NK-92 treated with Interleukin-12 subunit alpha and Interleukin-12 subunit beta, amount 100 ng/mL, for 24 hours (cell line): ENCODE measurements at regions not wholly inside any gene's neighbourhood (a gene's known extent, or its start where the extent isn't known, plus 50 kb on each side); places are given as distances from the start of the nearest gene placed in this dataset.

ENCODE experiments used
- DNase-seq: peaks from one replicate; lab custom pipeline; 2025; lab: John Stamatoyannopoulos, UW

- no peak for DNase-seq
Observed at GRCh38 chr5:89275066-89275855, 392.3 kb upstream of the MEF2C start.

DNA sequence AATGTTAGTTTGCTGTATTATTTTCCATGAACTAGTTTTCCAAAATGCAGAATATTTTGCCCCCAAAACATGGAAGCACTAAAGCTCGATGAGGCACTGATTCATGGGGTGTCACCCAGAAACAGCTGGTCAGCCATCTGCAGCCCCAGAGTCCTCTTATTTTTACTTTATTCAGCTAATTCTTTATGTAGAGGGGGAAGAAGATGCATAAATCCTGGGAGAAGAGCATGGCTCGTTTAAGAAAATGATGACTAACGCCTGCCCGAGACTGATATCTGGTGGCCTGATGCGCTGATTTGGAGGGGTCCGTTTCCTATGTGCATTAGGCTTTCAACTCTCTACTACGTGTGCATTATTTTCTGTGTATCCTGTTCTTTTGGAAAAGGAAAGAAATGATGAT lies 390.3 kb upstream of the MEF2C start:
- no peak for DNase-seq

GRCh38 chr5:89270901-89271300 lies 387.9 kb upstream of the MEF2C start:
- DNase-seq, result no peak

GRCh38 chr5:89269721-89270120 lies 386.7 kb upstream of the MEF2C start:
- no peak for DNase-seq

DNA sequence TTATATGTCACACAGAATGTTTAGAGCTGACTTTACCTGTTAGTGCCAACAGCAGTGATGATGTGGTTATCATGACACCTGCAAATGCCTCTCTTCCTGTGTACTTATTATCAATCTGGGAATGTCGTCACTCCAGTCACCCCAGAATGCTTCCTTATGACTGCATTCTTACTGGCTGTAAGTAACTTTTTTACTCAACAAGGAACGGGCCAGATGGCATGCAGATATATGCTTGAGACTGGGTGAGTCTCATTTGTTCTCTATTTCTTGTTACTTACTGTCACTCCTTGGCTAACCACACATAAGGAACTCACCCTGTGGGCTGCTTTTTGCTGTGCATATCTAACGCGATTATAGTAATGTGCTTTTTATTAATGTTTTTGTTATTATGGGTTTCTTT lies 385.5 kb upstream of the MEF2C start:
- no peak for DNase-seq

DNA sequence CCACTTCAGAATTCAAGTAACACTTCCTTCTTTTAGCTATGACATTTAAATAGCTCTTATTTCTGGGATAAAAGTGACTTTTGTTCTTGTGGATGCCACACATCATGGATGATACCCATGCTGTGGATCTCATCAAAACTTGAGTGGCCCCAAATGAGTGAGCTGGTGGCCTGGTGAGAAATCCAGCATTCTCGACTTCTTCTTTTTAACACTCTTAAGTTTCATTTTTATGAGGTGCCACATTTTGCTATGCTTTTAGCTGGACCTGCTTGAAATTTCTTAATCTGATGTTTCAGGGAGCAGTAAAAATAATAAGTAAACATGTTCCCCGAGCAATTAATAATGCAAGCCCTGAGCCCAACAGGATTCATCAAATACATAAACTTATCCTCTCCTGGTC lies 384.8 kb upstream of the MEF2C start:
- DNase-seq, result no peak

- no peak for DNase-seq
Observed at GRCh38 chr5:89265511-89266179, 382.7 kb upstream of the MEF2C start.

DNA sequence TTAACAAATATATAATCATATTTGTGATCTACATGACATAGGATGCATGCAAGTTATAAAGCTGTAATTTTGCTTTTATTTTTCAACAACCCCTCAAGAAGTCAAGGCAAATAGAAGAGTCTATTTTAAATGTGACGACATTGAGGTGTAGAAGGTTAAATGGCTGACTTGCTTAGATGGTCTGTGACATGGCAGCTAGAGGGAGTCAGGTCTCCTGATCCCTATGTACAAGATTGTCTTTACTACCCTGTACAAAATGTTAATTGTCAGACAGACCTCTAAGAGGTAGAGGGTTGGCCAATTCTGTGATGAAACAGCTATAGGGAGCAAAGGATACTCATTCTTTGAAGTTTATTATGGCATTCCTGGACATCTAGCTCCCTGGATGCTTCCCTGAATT lies 380.9 kb upstream of the MEF2C start:
- DNase-seq, result no peak

GRCh38 chr5:89262030-89262429 lies 379.0 kb upstream of the MEF2C start:
- no peak for DNase-seq

- no peak for DNase-seq
Observed at GRCh38 chr5:89260254-89260653, 377.3 kb upstream of the MEF2C start.

DNA sequence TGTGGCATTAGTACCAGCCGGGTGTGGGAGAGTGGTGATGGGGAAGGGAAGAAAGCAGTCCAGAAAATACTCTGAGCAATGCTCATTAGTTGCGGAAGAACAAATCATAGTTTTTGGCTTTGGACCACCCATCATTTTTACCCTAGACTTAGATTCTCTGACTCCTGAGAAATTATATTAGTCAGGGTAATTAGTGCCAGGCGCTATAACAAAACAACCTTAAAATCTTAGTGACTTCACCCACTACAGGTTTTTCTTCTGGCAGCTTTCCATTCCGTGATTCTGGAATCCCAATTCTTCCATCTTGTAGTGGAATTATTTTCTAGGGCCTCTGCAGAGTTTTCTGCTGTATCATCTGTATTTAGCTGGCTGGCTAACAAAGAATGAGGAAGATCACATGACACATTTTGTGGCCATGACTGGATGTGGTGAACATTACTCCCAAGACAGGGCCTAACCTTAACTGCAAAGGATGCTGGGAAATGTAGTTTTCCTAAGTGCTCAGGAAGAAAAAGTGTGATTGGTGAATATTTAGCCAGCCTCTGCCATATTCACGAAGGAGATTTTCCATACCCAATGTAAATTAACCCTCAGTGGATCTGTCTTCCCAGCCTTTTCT lies 373.0 kb upstream of the MEF2C start:
- no peak for DNase-seq

DNA sequence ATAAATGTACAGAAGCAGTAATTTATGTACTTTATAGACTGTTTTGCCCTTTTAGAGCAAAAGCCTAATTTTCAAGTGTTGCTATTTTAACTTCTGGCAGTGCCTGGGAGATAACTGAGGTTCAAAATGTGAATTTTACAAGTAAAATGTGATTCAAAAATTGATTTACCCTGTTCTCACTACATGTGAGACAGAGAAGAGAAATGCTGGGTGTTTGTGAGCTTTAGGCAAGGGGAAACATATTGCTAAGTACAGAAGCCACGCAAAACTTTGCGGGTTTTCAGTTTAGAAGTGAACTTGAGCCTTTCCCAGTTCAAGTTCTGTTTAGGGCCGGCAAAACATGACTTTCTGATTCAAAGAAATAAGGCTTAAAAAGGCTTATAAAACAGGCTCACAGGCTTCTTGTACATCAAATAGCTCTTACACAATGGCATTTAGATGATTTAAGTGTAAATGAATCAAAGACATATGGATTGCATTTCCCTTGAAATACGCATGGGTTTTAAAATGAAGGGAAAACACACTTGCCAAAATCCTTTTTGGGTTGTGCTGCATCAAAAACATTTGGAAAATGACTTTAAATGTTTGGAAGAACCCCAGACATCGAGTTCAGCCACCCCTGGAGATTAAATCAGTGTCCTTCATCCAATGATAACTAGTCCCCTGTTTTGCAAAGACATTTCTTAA lies 370.8 kb upstream of the MEF2C start:
- no peak for DNase-seq

DNA sequence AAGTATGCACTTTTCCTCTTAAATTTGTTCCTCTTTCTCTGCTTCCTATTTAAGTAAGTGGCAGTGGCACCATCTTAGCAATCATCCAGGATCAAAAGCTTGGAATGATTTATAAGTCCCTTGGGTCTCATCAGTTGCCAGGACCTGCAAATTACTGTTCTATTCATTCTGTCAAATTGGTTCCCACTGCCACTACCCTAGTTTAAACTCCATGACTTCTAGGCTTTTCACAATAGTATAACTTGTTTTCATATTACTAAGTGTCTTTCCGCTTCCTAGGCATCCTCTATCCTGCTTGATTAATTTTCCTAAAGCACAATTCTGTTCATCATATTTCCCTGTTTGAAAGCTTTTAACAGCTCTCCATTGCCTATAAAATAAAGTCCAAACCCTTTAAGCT lies 363.9 kb upstream of the MEF2C start:
- DNase-seq, result no peak

DNA sequence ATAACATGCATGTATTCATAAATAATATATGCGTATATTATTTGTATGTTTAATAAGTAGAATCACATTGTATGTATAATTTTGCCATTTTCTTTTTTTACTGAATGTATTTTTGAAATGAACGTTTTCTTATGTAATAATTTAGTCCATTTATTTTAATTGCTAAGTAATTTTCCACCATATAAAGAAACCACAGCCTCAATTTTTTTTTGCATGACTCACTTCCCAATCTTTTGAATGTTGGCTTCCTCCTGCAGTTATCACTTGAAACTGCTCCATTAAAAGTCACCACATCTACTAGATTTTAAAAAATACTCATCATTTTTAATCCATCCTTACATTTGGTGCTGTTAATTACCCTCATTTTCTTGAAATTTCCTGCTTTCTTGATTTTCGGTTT lies 363.3 kb upstream of the MEF2C start:
- DNase-seq, result no peak

- no peak for DNase-seq
Observed at GRCh38 chr5:89243611-89244010, 360.6 kb upstream of the MEF2C start.

- no peak for DNase-seq
Observed at GRCh38 chr5:89241186-89241585, 358.2 kb upstream of the MEF2C start.

- DNase-seq, result no peak
Observed at GRCh38 chr5:89236900-89237299, 353.9 kb upstream of the MEF2C start.

DNA sequence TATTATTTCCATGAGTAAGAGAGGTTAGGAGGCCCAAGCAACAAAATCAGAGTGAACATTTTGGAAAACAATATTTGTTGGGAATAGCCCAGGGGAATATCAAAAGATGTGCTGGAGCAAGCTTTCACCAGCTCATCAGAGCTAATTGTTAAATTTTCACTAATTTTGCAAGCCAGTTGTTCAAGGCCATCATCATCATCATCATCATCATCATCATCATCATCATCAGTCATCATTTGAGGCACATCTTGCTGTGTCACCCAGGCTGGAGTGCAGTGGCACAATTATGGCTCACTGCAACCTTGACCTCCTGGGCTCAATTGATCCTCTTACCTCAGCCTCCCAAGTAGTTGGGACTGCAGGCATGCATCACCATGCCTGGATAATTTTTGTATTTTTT lies 350.5 kb upstream of the MEF2C start:
- no peak for DNase-seq

DNA sequence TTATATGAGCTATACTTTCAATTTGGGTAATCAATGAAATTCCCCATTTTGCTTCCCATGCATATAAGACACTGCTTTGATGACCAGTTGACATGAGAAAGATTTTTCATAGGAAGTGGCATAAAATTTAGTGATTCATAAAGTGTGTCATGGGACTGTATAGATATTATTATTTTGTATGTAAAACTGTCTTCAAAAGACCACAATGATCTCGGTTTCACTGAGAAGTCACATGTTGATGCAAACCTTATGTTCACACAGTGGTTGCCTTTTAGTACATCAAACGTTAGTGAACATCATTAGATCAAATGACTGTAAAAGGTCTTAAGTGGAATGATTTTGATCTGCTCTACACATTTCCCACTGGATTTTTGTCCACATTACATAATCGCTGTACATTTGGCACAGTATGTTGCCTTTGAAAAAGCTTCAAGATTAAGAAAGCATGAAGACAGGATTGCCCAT lies 349.2 kb upstream of the MEF2C start:
- DNase-seq, result no peak

DNA sequence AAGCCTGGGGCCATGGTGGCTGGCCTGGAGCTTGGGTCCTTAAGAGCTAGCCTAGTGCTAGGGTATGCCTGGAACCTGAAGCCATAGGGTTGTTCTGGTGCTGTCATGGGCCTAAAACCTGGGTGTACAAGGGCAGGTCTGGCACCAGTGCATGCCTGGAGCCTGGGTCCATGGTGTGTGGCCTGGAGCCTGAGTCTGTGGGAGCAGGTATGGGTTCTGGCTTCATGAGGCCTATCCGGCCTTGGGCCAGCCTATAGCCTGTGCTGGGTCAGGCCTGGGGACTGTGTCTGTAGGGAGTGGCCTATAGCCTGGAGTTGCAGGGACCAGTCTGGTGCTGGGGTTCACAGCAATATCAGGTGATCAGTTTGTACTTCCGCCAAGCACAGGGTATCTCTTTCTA lies 347.2 kb upstream of the MEF2C start:
- no peak for DNase-seq

- DNase-seq, result no peak
Observed at GRCh38 chr5:89229331-89230070, 346.5 kb upstream of the MEF2C start.

DNA sequence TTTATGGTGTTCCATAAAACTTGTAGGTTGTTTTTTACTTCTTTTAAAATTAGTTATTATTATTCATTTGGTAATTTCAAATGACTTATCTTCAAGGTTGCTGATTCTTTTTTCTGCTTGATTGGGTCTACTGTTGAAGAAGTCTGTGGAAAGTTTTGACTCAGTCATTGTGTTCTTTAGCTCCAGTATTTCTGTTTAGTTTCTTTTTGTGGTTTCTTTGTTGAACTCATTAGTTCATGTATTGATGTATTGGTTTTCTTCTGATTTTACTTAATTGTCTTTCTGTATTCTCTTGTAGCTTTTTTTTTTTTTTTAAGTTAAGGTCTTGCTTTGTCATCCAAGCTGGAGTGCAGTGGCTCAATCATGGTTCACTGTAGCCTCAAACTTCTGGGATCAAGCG lies 345.4 kb upstream of the MEF2C start:
- no peak for DNase-seq
